OCI-LY7 (cell line): ENCODE measurements at regions not wholly inside any gene's neighbourhood (a gene's known extent, or its start where the extent isn't known, plus 50 kb on each side); places are given as distances from the start of the nearest gene placed in this dataset.

Experiments
- CTCF ChIP-seq: fragments of 200-600 bp; sonication (generic); conservative IDR thresholded peaks from 2 replicates; pipeline ENCODE4 v1.5.1; 2014; ENCODE audit warnings: mild to moderate bottlenecking, antibody characterized with exemption, low read length, moderate library complexity, mixed read lengths
- EZH2phosphoT487 ChIP-seq: fragments of 200-600 bp; sonication (generic); IDR thresholded peaks from 2 replicates; pipeline ENCODE4 v1.6.1; 2018; ENCODE audit warnings: low read depth, borderline replicate concordance, mild to moderate bottlenecking, mixed run types, antibody characterized with exemption, low read length, moderate library complexity, mixed read lengths

DNA sequence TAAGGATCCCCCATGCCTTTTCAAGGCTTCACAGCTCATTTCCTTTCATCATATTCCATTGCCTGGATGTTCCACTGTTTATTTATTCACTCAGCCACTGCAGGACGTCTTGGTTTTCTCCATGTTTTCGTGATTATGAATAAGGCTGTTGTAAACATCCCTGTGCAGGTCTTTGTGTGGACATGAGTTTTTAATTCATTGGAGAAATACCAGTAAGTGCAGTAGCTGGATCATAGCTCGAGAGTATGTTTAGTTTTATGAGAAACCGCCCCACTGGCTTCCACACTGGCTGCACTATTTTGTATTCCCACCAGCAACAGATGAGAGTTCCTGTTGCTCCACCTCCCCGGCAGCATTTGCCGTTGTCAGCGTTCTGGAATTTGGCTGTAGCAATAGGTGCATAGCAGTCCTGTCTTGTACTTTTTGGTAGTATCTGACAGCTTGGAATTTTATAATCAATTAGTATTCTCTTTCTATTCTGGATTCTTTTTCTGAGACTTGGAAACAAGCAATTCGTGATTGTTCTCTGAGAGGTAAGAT, 269.9 kb upstream of the PITRM1 start:
- TF ChIP-seq CTCF (no peak), EZH2phosphoT487 (no peak)
